ENCODE measurements at regions not wholly inside any gene's neighbourhood (a gene's known extent, or its start where the extent isn't known, plus 50 kb on each side); places are given as distances from the start of the nearest gene placed in this dataset.

GRCh38 chr5:167063788-167064187, 1227.7 kb upstream of the WWC1 start:
- Histone ChIP-seq H3K9me3 (ENCODE audit: control insufficient read depth, low read length) (no peaks in the 10 kb centered on the region), H3K4me3 (ENCODE audit: low read length) (peak overlapping the region; percentile 41), H3K27me3 (ENCODE audit: control insufficient read depth, insufficient read depth, low read length, poor library complexity, severe bottlenecking) (no peaks in the 10 kb centered on the region), H3K9ac (ENCODE audit: extremely low read depth, low read length, poor library complexity, severe bottlenecking) (no peak overlapping the region), H3K36me3 (ENCODE audit: control insufficient read depth, insufficient read depth, low read length) (no peaks in the 10 kb centered on the region), H3K27ac (ENCODE audit: low read depth, low read length) (no peak overlapping the region), H3K4me1 (ENCODE audit: control insufficient read depth, insufficient read depth, low read length) (peaks cover 3% of the 10 kb centered on the region)
- Mint-ChIP-seq H3K4me3 (peak overlapping the region; percentile 22), H3K27me3 (ENCODE audit: insufficient read depth) (no peaks in the 10 kb centered on the region), H3K9me3 (no peaks in the 10 kb centered on the region), H3K36me3 (ENCODE audit: low read depth) (no peaks in the 10 kb centered on the region), H3K27ac (peak overlapping the region; percentile 75), H3K4me1 (peaks cover 29% of the 10 kb centered on the region)
- DNase-seq: no peak
- no peak for TF ChIP-seq CTCF (conservative IDR thresholded peaks at IDR 0.05)
- WGBS, 2 experiments (ENCODE audit: insufficient coverage in 1 of 2, insufficient read length in 1 of 2): 78 to 80% methylated on average over 4 to 8 of the region's 8 CpGs

GRCh38 chr5:167064198-167064776, 1227.2 kb upstream of the WWC1 start:
- Histone ChIP-seq H3K27ac (ENCODE audit: low read depth, low read length) (peak overlapping the region; percentile 12), H3K4me1 (ENCODE audit: control insufficient read depth, insufficient read depth, low read length) (peaks cover 3% of the 10 kb centered on the region), H3K36me3 (ENCODE audit: control insufficient read depth, insufficient read depth, low read length) (no peaks in the 10 kb centered on the region), H3K9me3 (ENCODE audit: control insufficient read depth, low read length) (no peaks in the 10 kb centered on the region), H3K4me3 (ENCODE audit: low read length) (peak overlapping the region; percentile 41), H3K27me3 (ENCODE audit: control insufficient read depth, insufficient read depth, low read length, poor library complexity, severe bottlenecking) (no peaks in the 10 kb centered on the region), H3K9ac (ENCODE audit: extremely low read depth, low read length, poor library complexity, severe bottlenecking) (no peak overlapping the region)
- Mint-ChIP-seq H3K27ac (peak overlapping the region; percentile 75), H3K4me1 (peaks cover 29% of the 10 kb centered on the region), H3K4me3 (peak overlapping the region; percentile 22), H3K27me3 (ENCODE audit: insufficient read depth) (no peaks in the 10 kb centered on the region), H3K36me3 (ENCODE audit: low read depth) (no peaks in the 10 kb centered on the region), H3K9me3 (no peaks in the 10 kb centered on the region)
- DNase-seq: no peak
- 78 to 87% methylated on average over 6 to 12 of the region's 13 CpGs for WGBS, 2 experiments (ENCODE audit: insufficient coverage in 1 of 2, insufficient read length in 1 of 2)
- no peak for TF ChIP-seq CTCF (conservative IDR thresholded peaks at IDR 0.05)

DNA sequence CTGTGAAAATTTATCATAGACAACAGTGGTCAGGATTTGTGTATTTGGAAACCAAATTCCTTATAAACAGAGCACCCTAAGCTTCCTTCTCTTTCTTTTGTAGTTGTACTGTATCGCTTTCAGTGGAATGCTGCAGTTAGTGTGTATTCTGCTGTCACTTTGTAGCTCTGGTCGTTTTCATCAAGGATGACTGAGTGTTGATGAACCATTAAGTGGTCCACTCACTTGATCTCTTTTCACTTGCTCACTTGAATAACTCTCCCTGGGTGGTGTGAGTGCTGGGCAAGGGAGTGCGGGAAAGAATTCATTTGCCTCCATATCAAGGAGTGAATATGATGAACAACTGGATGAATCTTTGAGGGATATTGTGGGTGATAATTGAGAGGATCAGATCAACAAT, 1225.7 kb upstream of the WWC1 start:
- TF ChIP-seq CTCF (conservative IDR thresholded peaks at IDR 0.05): no peak
- DNase-seq: no peak
- Mint-ChIP-seq H3K9me3 (no peaks in the 10 kb centered on the region), H3K4me3 (no peak overlapping the region), H3K4me1 (peaks cover 29% of the 10 kb centered on the region), H3K36me3 (ENCODE audit: low read depth) (no peaks in the 10 kb centered on the region), H3K27ac (no peak overlapping the region), H3K27me3 (ENCODE audit: insufficient read depth) (no peaks in the 10 kb centered on the region)
- Histone ChIP-seq H3K9me3 (ENCODE audit: control insufficient read depth, low read length) (no peaks in the 10 kb centered on the region), H3K4me1 (ENCODE audit: control insufficient read depth, insufficient read depth, low read length) (peaks cover 3% of the 10 kb centered on the region), H3K36me3 (ENCODE audit: control insufficient read depth, insufficient read depth, low read length) (no peaks in the 10 kb centered on the region), H3K27ac (ENCODE audit: low read depth, low read length) (no peak overlapping the region), H3K9ac (ENCODE audit: extremely low read depth, low read length, poor library complexity, severe bottlenecking) (no peak overlapping the region), H3K27me3 (ENCODE audit: control insufficient read depth, insufficient read depth, low read length, poor library complexity, severe bottlenecking) (no peaks in the 10 kb centered on the region), H3K4me3 (ENCODE audit: low read length) (no peak overlapping the region)
- 67 to 88% methylated on average over 2 to 3 of the region's 3 CpGs for WGBS, 2 experiments (ENCODE audit: insufficient coverage in 1 of 2, insufficient read length in 1 of 2)

Measured in endodermal cell (in vitro differentiated cells).